Parathyroid adenoma (tissue), 2 donors: ENCODE measurements at regions not wholly inside any gene's neighbourhood (a gene's known extent, or its start where the extent isn't known, plus 50 kb on each side); places are given as distances from the start of the nearest gene placed in this dataset.

Source experiments
- H2AFZ ChIP-seq: fragments of 300-600 bp; sonication (generic); one replicate; pipeline ENCODE4 v1.7.0; 2017; ENCODE audit warnings: antibody characterized with exemption, mild to moderate bottlenecking
- H3K27ac ChIP-seq: fragments of 300-600 bp; sonication (generic); one replicate; pipeline ENCODE4 v1.7.0; 2017
- H3K27me3 ChIP-seq: fragments of 300-600 bp; sonication (generic); one replicate; pipeline ENCODE4 v1.7.0; 2017; ENCODE audit warnings: low read length; ENCODE audit not compliant: control insufficient read depth, insufficient read depth
- H3K36me3 ChIP-seq: fragments of 300-600 bp; sonication (generic); one replicate; pipeline ENCODE4 v1.7.0; 2017; ENCODE audit warnings: low read length; ENCODE audit not compliant: control insufficient read depth, insufficient read depth
- H3K4me1 ChIP-seq: fragments of 300-600 bp; sonication (generic); one replicate; pipeline ENCODE4 v1.7.0; 2017; ENCODE audit warnings: control low read depth
- H3K4me2 ChIP-seq: fragments of 300-600 bp; sonication (generic); one replicate; pipeline ENCODE4 v1.7.0; 2017; ENCODE audit warnings: low read length
- H3K4me3 ChIP-seq: fragments of 300-600 bp; sonication (generic); one replicate; pipeline ENCODE4 v1.7.0; 2017; ENCODE audit warnings: low read depth, low read length
- H3K79me2 ChIP-seq: fragments of 300-600 bp; sonication (generic); one replicate; pipeline ENCODE4 v1.7.0; 2017; ENCODE audit warnings: control low read depth
- H3K9ac ChIP-seq: fragments of 300-600 bp; sonication (generic); one replicate; pipeline ENCODE4 v1.7.0; 2017; ENCODE audit warnings: mild to moderate bottlenecking
- H3K9me3 ChIP-seq: fragments of 300-600 bp; sonication (generic); one replicate; pipeline ENCODE4 v1.7.0; 2017; ENCODE audit warnings: low read length; ENCODE audit not compliant: control insufficient read depth
- TF ChIP-seq, protein P1 (sequence below): fragments of 300-600 bp; sonication (generic); IDR thresholded peaks from one replicate; pipeline ENCODE4 v1.7.0; 2017; ENCODE audit warnings: antibody characterized with exemption, mild to moderate bottlenecking
- donor health status: primary hyperparathyroidism.

DNA sequence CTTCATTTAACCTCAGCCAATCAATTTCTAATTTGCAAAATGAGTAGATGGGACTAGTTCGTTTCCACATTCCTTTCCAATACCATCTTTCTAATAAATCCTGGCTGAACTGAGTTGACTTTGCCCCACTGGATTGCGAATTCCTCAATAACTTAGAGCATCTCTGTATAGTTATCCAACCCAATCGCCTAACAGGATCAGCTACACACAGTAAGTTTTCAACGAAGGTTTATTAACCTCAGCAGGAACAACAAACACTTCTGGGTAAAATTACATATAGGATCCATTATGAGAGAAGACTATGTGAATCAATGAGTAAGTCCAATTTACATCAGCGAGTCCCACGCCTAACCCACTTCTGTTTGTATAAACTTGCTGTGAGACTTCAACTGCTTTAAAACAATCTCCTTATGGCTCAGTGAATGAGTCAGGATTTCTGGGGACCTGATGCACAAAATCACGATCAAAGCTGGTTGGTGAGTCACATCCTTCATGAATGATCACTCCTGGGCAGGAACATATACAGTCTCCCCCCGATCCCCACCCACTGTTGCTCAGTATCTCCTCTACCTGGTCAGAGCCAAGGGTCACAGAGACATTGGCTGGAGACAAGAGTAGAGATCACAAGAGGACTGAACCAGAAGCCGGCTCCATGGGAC, 142.8 kb downstream of the EDEM1 start:
- Histone ChIP-seq H3K36me3 (no peaks in the 10 kb centered on the region), H2AFZ (no peak overlapping the region), H3K79me2 (no peaks in the 10 kb centered on the region), H3K4me3 (no peak overlapping the region), H3K27me3 (no peaks in the 10 kb centered on the region), H3K9ac (no peak overlapping the region), H3K27ac (no peak overlapping the region), H3K4me2 (no peak overlapping the region), H3K4me1 (no peaks in the 10 kb centered on the region), H3K9me3 (no peaks in the 10 kb centered on the region)
- TF ChIP-seq, protein P1, sequence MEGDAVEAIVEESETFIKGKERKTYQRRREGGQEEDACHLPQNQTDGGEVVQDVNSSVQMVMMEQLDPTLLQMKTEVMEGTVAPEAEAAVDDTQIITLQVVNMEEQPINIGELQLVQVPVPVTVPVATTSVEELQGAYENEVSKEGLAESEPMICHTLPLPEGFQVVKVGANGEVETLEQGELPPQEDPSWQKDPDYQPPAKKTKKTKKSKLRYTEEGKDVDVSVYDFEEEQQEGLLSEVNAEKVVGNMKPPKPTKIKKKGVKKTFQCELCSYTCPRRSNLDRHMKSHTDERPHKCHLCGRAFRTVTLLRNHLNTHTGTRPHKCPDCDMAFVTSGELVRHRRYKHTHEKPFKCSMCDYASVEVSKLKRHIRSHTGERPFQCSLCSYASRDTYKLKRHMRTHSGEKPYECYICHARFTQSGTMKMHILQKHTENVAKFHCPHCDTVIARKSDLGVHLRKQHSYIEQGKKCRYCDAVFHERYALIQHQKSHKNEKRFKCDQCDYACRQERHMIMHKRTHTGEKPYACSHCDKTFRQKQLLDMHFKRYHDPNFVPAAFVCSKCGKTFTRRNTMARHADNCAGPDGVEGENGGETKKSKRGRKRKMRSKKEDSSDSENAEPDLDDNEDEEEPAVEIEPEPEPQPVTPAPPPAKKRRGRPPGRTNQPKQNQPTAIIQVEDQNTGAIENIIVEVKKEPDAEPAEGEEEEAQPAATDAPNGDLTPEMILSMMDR, result no peak

DNA sequence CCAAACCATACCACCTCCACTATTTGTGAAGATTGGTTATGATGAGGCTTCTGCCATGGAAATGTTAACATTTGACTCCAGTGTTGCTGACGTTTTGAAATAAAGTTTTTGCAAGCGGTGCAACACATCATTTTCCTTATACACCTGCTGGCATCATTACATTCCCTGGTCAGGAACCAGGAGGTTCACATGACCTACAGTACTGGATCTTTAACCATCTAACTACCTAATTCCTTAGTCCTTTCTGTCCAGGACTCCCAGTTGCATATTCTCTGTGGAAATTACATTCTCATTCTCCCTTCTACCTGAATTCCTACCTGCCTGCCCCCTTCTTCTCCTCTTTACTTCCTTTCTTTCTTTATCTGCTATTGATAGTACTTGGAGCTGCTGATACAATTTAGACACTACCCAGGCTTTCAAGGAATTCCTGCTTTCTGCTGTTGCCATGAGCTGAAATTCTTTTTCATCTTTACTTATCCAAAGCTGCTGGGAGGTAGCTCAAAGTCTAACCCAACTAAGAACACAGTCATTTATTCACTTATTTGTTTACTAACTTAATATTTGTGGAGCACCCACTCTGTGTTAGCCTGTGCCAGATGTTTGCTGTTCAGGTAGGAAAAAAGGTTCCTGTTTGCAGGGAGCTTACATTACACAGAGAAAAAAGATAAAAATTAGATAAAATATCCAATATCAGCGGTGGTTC, 144.2 kb downstream of the EDEM1 start:
- H3K36me3 ChIP-seq, result no peaks in the 10 kb centered on the region
- TF ChIP-seq, protein P1, result no peak

DNA sequence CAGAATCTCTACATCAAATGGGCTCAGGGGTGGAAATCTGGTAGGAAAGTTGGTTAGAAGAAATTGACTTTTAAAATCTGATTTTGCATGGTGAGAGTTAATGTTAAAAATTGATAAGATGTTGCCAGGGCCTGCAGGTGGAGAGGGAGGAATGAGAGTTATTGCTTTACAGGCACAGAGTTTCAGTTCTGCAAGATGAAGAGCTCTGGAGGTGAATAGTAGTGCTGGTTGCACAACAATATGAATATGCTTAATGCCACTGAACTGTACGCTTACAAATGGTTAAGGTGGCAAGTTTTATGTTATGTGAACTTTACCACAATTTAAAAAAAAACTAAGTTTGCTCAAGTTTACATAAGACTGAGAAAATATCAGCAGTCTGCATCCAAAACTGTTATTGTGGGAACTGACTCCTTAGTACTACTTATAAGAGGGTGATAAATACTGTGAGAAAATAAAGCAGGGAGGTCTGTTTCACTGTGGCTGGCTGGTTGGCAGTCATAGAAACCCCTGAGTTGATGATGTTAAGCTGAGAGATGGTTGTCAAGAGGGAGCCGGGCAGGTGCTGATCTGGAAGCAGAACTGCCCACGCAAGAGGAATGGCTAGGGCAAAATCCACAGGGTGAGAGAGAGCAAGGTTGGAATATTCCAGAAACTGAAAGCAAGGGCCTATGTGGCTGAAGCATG, 144.9 kb downstream of the EDEM1 start:
- no peak overlapping the region for H3K4me2 ChIP-seq
- H2AFZ ChIP-seq, result no peak overlapping the region
- no peak overlapping the region for H3K4me3 ChIP-seq
- no peaks in the 10 kb centered on the region for H3K27me3 ChIP-seq
- H3K9ac ChIP-seq, result no peak overlapping the region
- no peaks in the 10 kb centered on the region for H3K79me2 ChIP-seq
- H3K4me1 ChIP-seq, result no peaks in the 10 kb centered on the region
- no peaks in the 10 kb centered on the region for H3K9me3 ChIP-seq
- TF ChIP-seq, protein P1, result no peak
- H3K27ac ChIP-seq, result no peak overlapping the region
- no peaks in the 10 kb centered on the region for H3K36me3 ChIP-seq

More for the DNA sequence above, 144.2 kb downstream of the EDEM1 start:
- Histone ChIP-seq H3K9me3 (no peaks in the 10 kb centered on the region), H3K4me2 (no peak overlapping the region), H3K27me3 (no peaks in the 10 kb centered on the region), H2AFZ (no peak overlapping the region), H3K79me2 (no peaks in the 10 kb centered on the region), H3K4me1 (no peaks in the 10 kb centered on the region), H3K4me3 (no peak overlapping the region), H3K27ac (no peak overlapping the region), H3K9ac (no peak overlapping the region)

DNA sequence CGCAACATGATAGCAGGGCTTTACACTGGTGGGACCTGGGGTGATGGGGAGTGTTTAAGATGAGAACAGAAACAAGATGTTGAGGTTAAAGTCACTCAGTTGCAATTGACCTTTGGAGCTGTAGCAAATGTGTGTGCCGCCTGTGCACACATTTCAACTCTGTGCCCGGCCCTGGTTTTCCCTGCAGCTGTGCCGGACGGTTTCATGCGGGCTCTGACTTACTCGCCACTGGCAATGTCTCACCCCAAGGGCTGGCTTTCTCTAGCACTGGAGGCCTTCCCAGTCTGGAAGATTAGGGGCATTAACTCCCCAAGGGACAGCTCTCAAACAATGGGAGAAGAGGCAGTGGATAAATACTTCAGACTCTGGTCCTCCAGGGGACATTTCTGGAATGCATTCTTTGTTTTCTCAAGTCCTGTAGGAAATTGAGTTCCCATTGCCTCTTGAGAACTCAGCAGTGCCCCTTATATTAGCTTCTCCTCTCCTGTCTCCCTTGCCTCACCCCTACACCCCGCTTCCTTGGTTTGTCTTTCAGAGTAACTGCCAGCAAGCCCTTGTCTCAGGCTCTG, 152.5 kb downstream of the EDEM1 start:
- Histone ChIP-seq H2AFZ (no peak overlapping the region), H3K4me3 (no peak overlapping the region), H3K4me1 (no peaks in the 10 kb centered on the region), H3K79me2 (no peaks in the 10 kb centered on the region), H3K27ac (no peak overlapping the region), H3K9me3 (no peaks in the 10 kb centered on the region), H3K27me3 (no peaks in the 10 kb centered on the region), H3K9ac (no peak overlapping the region), H3K36me3 (no peaks in the 10 kb centered on the region), H3K4me2 (no peak overlapping the region)
- TF ChIP-seq, protein P1, result no peak
